ENCODE measurements at regions not wholly inside any gene's neighbourhood (a gene's known extent, or its start where the extent isn't known, plus 50 kb on each side); places are given as distances from the start of the nearest gene placed in this dataset.

DNA sequence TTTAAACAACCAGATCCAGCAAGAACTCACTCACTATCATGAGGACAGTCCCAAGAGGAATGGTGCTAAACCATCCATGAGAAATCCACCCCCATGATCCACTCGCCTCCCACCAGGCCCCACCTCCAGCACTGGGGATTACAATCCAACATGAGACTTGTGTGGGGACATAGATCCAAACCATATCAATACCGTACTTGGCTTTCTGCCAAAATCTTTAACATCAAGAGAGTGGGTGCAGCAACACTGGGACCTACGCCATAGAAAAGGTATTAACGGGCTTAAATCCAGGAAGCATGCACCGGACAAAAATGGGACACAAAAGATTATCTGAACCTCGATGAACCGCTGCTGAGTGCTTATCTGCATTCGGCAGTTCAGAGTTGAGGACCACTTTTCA, 322.3 kb upstream of the ARID1B start:
- H3K27me3 ChIP-seq (ENCODE audit: insufficient read depth): no peaks in the 10 kb centered on the region
- H4K20me1 ChIP-seq (replicated peaks; ENCODE audit: insufficient read depth): no peaks in the 10 kb centered on the region
- Mint-ChIP-seq H3K4me1 (no peaks in the 10 kb centered on the region), H3K27ac (no peak overlapping the region), H3K27me3 (ENCODE audit: insufficient read depth, low read depth, poor library complexity) (peaks cover 6% of the 10 kb centered on the region), H3K4me3 (no peak overlapping the region), H3K36me3 (ENCODE audit: low read depth) (no peaks in the 10 kb centered on the region), H3K9me3 (peaks cover 3% of the 10 kb centered on the region)
- H3K79me2 ChIP-seq (replicated peaks; ENCODE audit: insufficient read depth): no peaks in the 10 kb centered on the region
- H3K4me3 ChIP-seq: no peak overlapping the region
- H3K9me2 ChIP-seq (ENCODE audit: insufficient read depth): 0 out of 2 replicates have a peak, but pooled peaks cover 19% of the 10 kb centered on the region
- H3K36me3 ChIP-seq (ENCODE audit: insufficient read depth): no peaks in the 10 kb centered on the region
- no peaks in the 10 kb centered on the region for H3K4me1 ChIP-seq (ENCODE audit: insufficient read depth)
- ATAC-seq (no peak), DNase-seq (ENCODE audit: low spot score) (no peak)
- H3F3A ChIP-seq (replicated peaks; ENCODE audit: low read depth): no peaks in the 10 kb centered on the region
- H3K4me2 ChIP-seq: no peak overlapping the region
- no peak overlapping the region for H3K27ac ChIP-seq (ENCODE audit: low read depth)
- TF ChIP-seq NANOG (IDR thresholded peaks at IDR 0.05; ENCODE audit: borderline replicate concordance): no peak
- no peak for TF ChIP-seq ZNF114 (CRISPR knock-in tag; IDR thresholded peaks at IDR 0.05)
- no peak for TF ChIP-seq ZNF331 (CRISPR knock-in tag; IDR thresholded peaks at IDR 0.05; ENCODE audit: low read depth)
- no peak for TF ChIP-seq POLR2AphosphoS5 (IDR thresholded peaks at IDR 0.05; ENCODE audit: low read depth)
- TF ChIP-seq, protein P1, sequence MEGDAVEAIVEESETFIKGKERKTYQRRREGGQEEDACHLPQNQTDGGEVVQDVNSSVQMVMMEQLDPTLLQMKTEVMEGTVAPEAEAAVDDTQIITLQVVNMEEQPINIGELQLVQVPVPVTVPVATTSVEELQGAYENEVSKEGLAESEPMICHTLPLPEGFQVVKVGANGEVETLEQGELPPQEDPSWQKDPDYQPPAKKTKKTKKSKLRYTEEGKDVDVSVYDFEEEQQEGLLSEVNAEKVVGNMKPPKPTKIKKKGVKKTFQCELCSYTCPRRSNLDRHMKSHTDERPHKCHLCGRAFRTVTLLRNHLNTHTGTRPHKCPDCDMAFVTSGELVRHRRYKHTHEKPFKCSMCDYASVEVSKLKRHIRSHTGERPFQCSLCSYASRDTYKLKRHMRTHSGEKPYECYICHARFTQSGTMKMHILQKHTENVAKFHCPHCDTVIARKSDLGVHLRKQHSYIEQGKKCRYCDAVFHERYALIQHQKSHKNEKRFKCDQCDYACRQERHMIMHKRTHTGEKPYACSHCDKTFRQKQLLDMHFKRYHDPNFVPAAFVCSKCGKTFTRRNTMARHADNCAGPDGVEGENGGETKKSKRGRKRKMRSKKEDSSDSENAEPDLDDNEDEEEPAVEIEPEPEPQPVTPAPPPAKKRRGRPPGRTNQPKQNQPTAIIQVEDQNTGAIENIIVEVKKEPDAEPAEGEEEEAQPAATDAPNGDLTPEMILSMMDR (conservative IDR thresholded peaks at IDR 0.05; ENCODE audit: low read depth in 2 of 2): no peak
- TF ChIP-seq EZH2phosphoT487 (IDR thresholded peaks at IDR 0.05; ENCODE audit: unreplicated experiment): no peak
- TF ChIP-seq, protein P2, sequence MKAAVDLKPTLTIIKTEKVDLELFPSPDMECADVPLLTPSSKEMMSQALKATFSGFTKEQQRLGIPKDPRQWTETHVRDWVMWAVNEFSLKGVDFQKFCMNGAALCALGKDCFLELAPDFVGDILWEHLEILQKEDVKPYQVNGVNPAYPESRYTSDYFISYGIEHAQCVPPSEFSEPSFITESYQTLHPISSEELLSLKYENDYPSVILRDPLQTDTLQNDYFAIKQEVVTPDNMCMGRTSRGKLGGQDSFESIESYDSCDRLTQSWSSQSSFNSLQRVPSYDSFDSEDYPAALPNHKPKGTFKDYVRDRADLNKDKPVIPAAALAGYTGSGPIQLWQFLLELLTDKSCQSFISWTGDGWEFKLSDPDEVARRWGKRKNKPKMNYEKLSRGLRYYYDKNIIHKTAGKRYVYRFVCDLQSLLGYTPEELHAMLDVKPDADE (IDR thresholded peaks at IDR 0.05): no peak
- no peak for TF ChIP-seq CREB1 (CRISPR knock-in tag; IDR thresholded peaks at IDR 0.05; ENCODE audit: low read depth)
- TF ChIP-seq, protein P3, sequence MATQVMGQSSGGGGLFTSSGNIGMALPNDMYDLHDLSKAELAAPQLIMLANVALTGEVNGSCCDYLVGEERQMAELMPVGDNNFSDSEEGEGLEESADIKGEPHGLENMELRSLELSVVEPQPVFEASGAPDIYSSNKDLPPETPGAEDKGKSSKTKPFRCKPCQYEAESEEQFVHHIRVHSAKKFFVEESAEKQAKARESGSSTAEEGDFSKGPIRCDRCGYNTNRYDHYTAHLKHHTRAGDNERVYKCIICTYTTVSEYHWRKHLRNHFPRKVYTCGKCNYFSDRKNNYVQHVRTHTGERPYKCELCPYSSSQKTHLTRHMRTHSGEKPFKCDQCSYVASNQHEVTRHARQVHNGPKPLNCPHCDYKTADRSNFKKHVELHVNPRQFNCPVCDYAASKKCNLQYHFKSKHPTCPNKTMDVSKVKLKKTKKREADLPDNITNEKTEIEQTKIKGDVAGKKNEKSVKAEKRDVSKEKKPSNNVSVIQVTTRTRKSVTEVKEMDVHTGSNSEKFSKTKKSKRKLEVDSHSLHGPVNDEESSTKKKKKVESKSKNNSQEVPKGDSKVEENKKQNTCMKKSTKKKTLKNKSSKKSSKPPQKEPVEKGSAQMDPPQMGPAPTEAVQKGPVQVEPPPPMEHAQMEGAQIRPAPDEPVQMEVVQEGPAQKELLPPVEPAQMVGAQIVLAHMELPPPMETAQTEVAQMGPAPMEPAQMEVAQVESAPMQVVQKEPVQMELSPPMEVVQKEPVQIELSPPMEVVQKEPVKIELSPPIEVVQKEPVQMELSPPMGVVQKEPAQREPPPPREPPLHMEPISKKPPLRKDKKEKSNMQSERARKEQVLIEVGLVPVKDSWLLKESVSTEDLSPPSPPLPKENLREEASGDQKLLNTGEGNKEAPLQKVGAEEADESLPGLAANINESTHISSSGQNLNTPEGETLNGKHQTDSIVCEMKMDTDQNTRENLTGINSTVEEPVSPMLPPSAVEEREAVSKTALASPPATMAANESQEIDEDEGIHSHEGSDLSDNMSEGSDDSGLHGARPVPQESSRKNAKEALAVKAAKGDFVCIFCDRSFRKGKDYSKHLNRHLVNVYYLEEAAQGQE (IDR thresholded peaks at IDR 0.05; ENCODE audit: unreplicated experiment): no peak
- TF ChIP-seq EZH2 (IDR thresholded peaks at IDR 0.05; ENCODE audit: low read depth, unreplicated experiment): no peak
- TF ChIP-seq JUNB (IDR thresholded peaks at IDR 0.05; ENCODE audit: unreplicated experiment): no peak
- TF ChIP-seq, protein P4, sequence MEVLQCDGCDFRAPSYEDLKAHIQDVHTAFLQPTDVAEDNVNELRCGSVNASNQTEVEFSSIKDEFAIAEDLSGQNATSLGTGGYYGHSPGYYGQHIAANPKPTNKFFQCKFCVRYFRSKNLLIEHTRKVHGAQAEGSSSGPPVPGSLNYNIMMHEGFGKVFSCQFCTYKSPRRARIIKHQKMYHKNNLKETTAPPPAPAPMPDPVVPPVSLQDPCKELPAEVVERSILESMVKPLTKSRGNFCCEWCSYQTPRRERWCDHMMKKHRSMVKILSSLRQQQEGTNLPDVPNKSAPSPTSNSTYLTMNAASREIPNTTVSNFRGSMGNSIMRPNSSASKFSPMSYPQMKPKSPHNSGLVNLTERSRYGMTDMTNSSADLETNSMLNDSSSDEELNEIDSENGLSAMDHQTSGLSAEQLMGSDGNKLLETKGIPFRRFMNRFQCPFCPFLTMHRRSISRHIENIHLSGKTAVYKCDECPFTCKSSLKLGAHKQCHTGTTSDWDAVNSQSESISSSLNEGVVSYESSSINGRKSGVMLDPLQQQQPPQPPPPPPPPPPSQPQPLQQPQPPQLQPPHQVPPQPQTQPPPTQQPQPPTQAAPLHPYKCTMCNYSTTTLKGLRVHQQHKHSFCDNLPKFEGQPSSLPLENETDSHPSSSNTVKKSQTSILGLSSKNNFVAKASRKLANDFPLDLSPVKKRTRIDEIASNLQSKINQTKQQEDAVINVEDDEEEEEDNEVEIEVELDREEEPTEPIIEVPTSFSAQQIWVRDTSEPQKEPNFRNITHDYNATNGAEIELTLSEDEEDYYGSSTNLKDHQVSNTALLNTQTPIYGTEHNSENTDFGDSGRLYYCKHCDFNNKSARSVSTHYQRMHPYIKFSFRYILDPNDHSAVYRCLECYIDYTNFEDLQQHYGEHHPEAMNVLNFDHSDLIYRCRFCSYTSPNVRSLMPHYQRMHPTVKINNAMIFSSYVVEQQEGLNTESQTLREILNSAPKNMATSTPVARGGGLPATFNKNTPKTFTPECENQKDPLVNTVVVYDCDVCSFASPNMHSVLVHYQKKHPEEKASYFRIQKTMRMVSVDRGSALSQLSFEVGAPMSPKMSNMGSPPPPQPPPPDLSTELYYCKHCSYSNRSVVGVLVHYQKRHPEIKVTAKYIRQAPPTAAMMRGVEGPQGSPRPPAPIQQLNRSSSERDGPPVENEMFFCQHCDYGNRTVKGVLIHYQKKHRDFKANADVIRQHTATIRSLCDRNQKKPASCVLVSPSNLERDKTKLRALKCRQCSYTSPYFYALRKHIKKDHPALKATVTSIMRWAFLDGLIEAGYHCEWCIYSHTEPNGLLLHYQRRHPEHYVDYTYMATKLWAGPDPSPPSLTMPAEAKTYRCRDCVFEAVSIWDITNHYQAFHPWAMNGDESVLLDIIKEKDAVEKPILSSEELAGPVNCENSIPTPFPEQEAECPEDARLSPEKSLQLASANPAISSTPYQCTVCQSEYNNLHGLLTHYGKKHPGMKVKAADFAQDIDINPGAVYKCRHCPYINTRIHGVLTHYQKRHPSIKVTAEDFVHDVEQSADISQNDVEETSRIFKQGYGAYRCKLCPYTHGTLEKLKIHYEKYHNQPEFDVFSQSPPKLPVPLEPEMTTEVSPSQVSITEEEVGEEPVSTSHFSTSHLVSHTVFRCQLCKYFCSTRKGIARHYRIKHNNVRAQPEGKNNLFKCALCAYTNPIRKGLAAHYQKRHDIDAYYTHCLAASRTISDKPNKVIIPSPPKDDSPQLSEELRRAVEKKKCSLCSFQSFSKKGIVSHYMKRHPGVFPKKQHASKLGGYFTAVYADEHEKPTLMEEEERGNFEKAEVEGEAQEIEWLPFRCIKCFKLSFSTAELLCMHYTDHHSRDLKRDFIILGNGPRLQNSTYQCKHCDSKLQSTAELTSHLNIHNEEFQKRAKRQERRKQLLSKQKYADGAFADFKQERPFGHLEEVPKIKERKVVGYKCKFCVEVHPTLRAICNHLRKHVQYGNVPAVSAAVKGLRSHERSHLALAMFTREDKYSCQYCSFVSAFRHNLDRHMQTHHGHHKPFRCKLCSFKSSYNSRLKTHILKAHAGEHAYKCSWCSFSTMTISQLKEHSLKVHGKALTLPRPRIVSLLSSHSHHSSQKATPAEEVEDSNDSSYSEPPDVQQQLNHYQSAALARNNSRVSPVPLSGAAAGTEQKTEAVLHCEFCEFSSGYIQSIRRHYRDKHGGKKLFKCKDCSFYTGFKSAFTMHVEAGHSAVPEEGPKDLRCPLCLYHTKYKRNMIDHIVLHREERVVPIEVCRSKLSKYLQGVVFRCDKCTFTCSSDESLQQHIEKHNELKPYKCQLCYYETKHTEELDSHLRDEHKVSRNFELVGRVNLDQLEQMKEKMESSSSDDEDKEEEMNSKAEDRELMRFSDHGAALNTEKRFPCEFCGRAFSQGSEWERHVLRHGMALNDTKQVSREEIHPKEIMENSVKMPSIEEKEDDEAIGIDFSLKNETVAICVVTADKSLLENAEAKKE (CRISPR knock-in tag; IDR thresholded peaks at IDR 0.05): no peak
- no peak overlapping the region for H2AFZ ChIP-seq

Measured in GM23338 (cell line).